ENCODE measurements at regions not wholly inside any gene's neighbourhood (a gene's known extent, or its start where the extent isn't known, plus 50 kb on each side); places are given as distances from the start of the nearest gene placed in this dataset.

GRCh38 chr5:89097103-89097502 lies 214.1 kb upstream of the MEF2C start:
- in situ Hi-C loops (cut with MboI; ENCODE audit: low sequenced_read_pairs): no loop called here
- H3K79me1 ChIP-seq (ENCODE audit: low read depth in 1 of 2, low read length in 2 of 2): no peaks in the 10 kb centered on the region
- no peak overlapping the region for H4K8ac ChIP-seq (ENCODE audit: low read depth in 2 of 2, low read length in 2 of 2)
- intact Hi-C loops (cut with micrococcal nuclease): no loop called here
- POLR2A ChIA-PET (ENCODE audit: unreplicated experiment): no interaction called here
- H3K14ac ChIP-seq (replicated peaks; ENCODE audit: low read depth, low read length): no peak overlapping the region
- no peak for DNase-seq
- H2BK120ac ChIP-seq (ENCODE audit: low read depth, low read length): no peak overlapping the region
- no peaks in the 10 kb centered on the region for H3K9me1 ChIP-seq (ENCODE audit: insufficient read depth, low read length)
- H2BK5ac ChIP-seq (ENCODE audit: low read depth, low read length, poor library complexity, severe bottlenecking): no peak overlapping the region
- no peak for TF ChIP-seq CEBPB (IDR thresholded peaks at IDR 0.05; ENCODE audit: low read depth, low read length)
- H2BK15ac ChIP-seq (ENCODE audit: low read depth, low read length): no peak overlapping the region
- no peak overlapping the region for H3K23ac ChIP-seq (ENCODE audit: low read depth, low read length)
- H4K20me1 ChIP-seq (ENCODE audit: insufficient read depth, low read length): no peaks in the 10 kb centered on the region
- no peaks in the 10 kb centered on the region for H3K4me1 ChIP-seq (ENCODE audit: control insufficient read depth, insufficient read depth, low read length)
- H3K9ac ChIP-seq (ENCODE audit: low read depth, low read length): no peak overlapping the region
- no peak overlapping the region for H2AK9ac ChIP-seq (replicated peaks; ENCODE audit: low read depth, low read length, poor library complexity)
- no peaks in the 10 kb centered on the region for H3K9me3 ChIP-seq (ENCODE audit: control insufficient read depth, insufficient read depth, low read length)
- H4K91ac ChIP-seq (ENCODE audit: insufficient read depth, low read depth, low read length): no peak overlapping the region
- no peak overlapping the region for H3K4ac ChIP-seq (ENCODE audit: low read depth, low read length)
- H3K4me3 ChIP-seq (ENCODE audit: insufficient read depth, low read depth, low read length): no peak overlapping the region
- H3K56ac ChIP-seq (ENCODE audit: extremely low read depth, insufficient read depth, low read length): no peak overlapping the region
- H3K18ac ChIP-seq (ENCODE audit: low read depth, low read length): no peak overlapping the region
- CTCF ChIA-PET: interaction anchor here (1.1 kb wide), 1 partner anchor 368 kb away, joined by 4 read pairs; no protein-coding TSS in a partner anchor
- no peak overlapping the region for H4K5ac ChIP-seq (ENCODE audit: low read depth, low read length)
- dilution Hi-C loops (cut with HindIII; ENCODE audit: low sequenced_read_pairs, unreplicated experiment): no loop called here
- no peak for ATAC-seq (ENCODE audit: low read depth)
- no peaks in the 10 kb centered on the region for H3K36me3 ChIP-seq (ENCODE audit: control insufficient read depth, insufficient read depth, low read length)
- no peak overlapping the region for H2BK20ac ChIP-seq (ENCODE audit: low read depth, low read length)
- no peak overlapping the region for H2AK5ac ChIP-seq (ENCODE audit: low read depth, low read length)
- H3K27me3 ChIP-seq (ENCODE audit: control insufficient read depth, insufficient read depth, low read length): no peaks in the 10 kb centered on the region
- no TSS peak for BruUV-seq (replicated peaks)
- H3K4me2 ChIP-seq (ENCODE audit: low read depth, low read length): no peak overlapping the region
- H3K27ac ChIP-seq (ENCODE audit: insufficient read depth, low read length): no peak overlapping the region
- no peak overlapping the region for H2AFZ ChIP-seq (replicated peaks; ENCODE audit: low read length, poor library complexity)
- WGBS, 2 experiments (ENCODE audit: extremely low coverage in 2 of 2, insufficient read length in 1 of 2): no CpG with 5 or more reads among the region's 3 CpGs
